HEK293 (cell line): ENCODE measurements at regions not wholly inside any gene's neighbourhood (a gene's known extent, or its start where the extent isn't known, plus 50 kb on each side); places are given as distances from the start of the nearest gene placed in this dataset.

ENCODE experiments used
- CTCF ChIA-PET: fragments of 350-600 bp; formaldehyde crosslinking; extraction: SDS; loops from one replicate; lab custom pipeline; 2021; ENCODE audit warnings: antibody characterized with exemption; lab: Yijun Ruan, JAX
- POLR2A ChIA-PET: fragments of 300-600 bp; formaldehyde crosslinking; extraction: SDS; loops from one replicate; lab custom pipeline; 2020; ENCODE audit warnings: antibody characterized with exemption, inconsistent platforms; lab: Yijun Ruan, JAX
- H3K27ac ChIP-seq: fragments of 200-500 bp; sonication (Bioruptor generic); 2 replicates; pipeline ENCODE4 v1.5.1; 2014; ENCODE audit warnings: low read depth, low read length, control low read depth, inconsistent platforms; ENCODE audit errors: extremely low read depth
- H3K36me3 ChIP-seq, 2 experiments: fragments of 200-500 bp in 1 of 2; sonication (Bioruptor generic) in 1 of 2; 1 replicate in 1 of 2; 2 replicates in 1 of 2; pipeline ENCODE4 v1.5.1; 2014 to 2017; ENCODE audit warnings: inconsistent platforms in 2 of 2, low read length in 2 of 2; ENCODE audit not compliant: control insufficient read depth in 2 of 2, insufficient read depth in 1 of 2
- H3K4me1 ChIP-seq: fragments of 200-500 bp; sonication (Bioruptor generic); 2 replicates; pipeline ENCODE4 v1.5.1; 2014; ENCODE audit warnings: mild to moderate bottlenecking, low read length, inconsistent platforms; ENCODE audit not compliant: control insufficient read depth, insufficient read depth
- H3K4me3 ChIP-seq: 2 replicates; pipeline ENCODE4 v1.5.1; 2011; ENCODE audit warnings: low read depth, mild to moderate bottlenecking, control low read depth, low read length, moderate library complexity
- H3K9me3 ChIP-seq: fragments of 200-500 bp; sonication (Bioruptor generic); 2 replicates; pipeline ENCODE4 v1.5.1; 2014; ENCODE audit warnings: low read depth, low read length, inconsistent platforms; ENCODE audit not compliant: control insufficient read depth, insufficient read depth
- GFI1B ChIP-seq: fragments of 450-650 bp; formaldehyde crosslinking; IDR thresholded peaks from 2 replicates; pipeline ENCODE4 v1.5.1; 2016; ENCODE audit warnings: missing biosample characterization, missing genetic modification characterization
- KLF10 ChIP-seq: fragments of 450-650 bp; IDR thresholded peaks from 2 replicates; pipeline ENCODE4 v1.5.1; 2018; ENCODE audit warnings: missing biosample characterization, mild to moderate bottlenecking, missing genetic modification characterization
- KLF8 ChIP-seq: fragments of 450-650 bp; formaldehyde crosslinking; IDR thresholded peaks from 2 replicates; pipeline ENCODE4 v1.5.1; 2016; ENCODE audit warnings: missing biosample characterization, missing genetic modification characterization
- SCRT2 ChIP-seq: fragments of 450-650 bp; formaldehyde crosslinking; IDR thresholded peaks from 2 replicates; pipeline ENCODE4 v1.5.1; 2016; ENCODE audit warnings: missing biosample characterization, missing genetic modification characterization
- ZEB2 ChIP-seq: fragments of 450-650 bp; formaldehyde crosslinking; IDR thresholded peaks from 2 replicates; pipeline ENCODE4 v1.5.1; 2016; ENCODE audit warnings: missing biosample characterization, missing genetic modification characterization
- ZNF121 ChIP-seq: fragments of 450-650 bp; formaldehyde crosslinking; IDR thresholded peaks from 2 replicates; pipeline ENCODE4 v1.5.1; 2016; ENCODE audit warnings: missing biosample characterization, missing genetic modification characterization
- ZNF175 ChIP-seq: fragments of 450-650 bp; formaldehyde crosslinking; IDR thresholded peaks from 2 replicates; pipeline ENCODE4 v1.5.1; 2016; ENCODE audit warnings: missing biosample characterization, missing genetic modification characterization
- ZNF202 ChIP-seq: fragments of 450-650 bp; formaldehyde crosslinking; IDR thresholded peaks from 2 replicates; pipeline ENCODE4 v1.5.1; 2016; ENCODE audit warnings: missing biosample characterization, missing genetic modification characterization, borderline replicate concordance
- ZNF324 ChIP-seq: fragments of 450-650 bp; formaldehyde crosslinking; IDR thresholded peaks from 2 replicates; pipeline ENCODE4 v1.5.1; 2016; ENCODE audit warnings: missing biosample characterization, missing genetic modification characterization
- ZNF350 ChIP-seq: fragments of 450-650 bp; formaldehyde crosslinking; IDR thresholded peaks from 2 replicates; pipeline ENCODE4 v1.5.0; 2017; ENCODE audit warnings: missing biosample characterization, mild to moderate bottlenecking, missing genetic modification characterization
- ZNF366 ChIP-seq: fragments of 450-650 bp; formaldehyde crosslinking; conservative IDR thresholded peaks from 2 replicates; pipeline ENCODE4 v1.5.1; 2016; ENCODE audit warnings: missing biosample characterization, missing genetic modification characterization
- ZNF404 ChIP-seq: fragments of 450-650 bp; formaldehyde crosslinking; IDR thresholded peaks from 2 replicates; pipeline ENCODE4 v1.5.1; 2017; ENCODE audit warnings: missing biosample characterization, missing genetic modification characterization
- ZNF510 ChIP-seq: fragments of 450-650 bp; formaldehyde crosslinking; IDR thresholded peaks from 2 replicates; pipeline ENCODE4 v1.5.1; 2018; ENCODE audit warnings: mild to moderate bottlenecking, missing genetic modification characterization, missing biosample characterization; ENCODE audit not compliant: insufficient replicate concordance
- ZNF600 ChIP-seq: fragments of 450-650 bp; formaldehyde crosslinking; IDR thresholded peaks from 2 replicates; pipeline ENCODE4 v1.5.1; 2016; ENCODE audit warnings: missing biosample characterization, missing genetic modification characterization
- ZNF624 ChIP-seq: fragments of 450-650 bp; formaldehyde crosslinking; IDR thresholded peaks from 2 replicates; pipeline ENCODE4 v1.5.1; 2017; ENCODE audit warnings: missing biosample characterization, missing genetic modification characterization
- ZNF670 ChIP-seq: fragments of 450-650 bp; formaldehyde crosslinking; IDR thresholded peaks from 2 replicates; pipeline ENCODE4 v1.5.1; 2016; ENCODE audit warnings: missing biosample characterization, missing genetic modification characterization, low read depth
- ZNF701 ChIP-seq: fragments of 450-650 bp; formaldehyde crosslinking; IDR thresholded peaks from 2 replicates; pipeline ENCODE4 v1.5.1; 2016; ENCODE audit warnings: missing biosample characterization, missing genetic modification characterization
- ZNF747 ChIP-seq: fragments of 450-650 bp; formaldehyde crosslinking; IDR thresholded peaks from 2 replicates; pipeline ENCODE4 v1.5.1; 2016; ENCODE audit warnings: missing biosample characterization, missing genetic modification characterization
- ZNF791 ChIP-seq: fragments of 450-650 bp; formaldehyde crosslinking; IDR thresholded peaks from 2 replicates; pipeline ENCODE4 v1.5.1; 2016; ENCODE audit warnings: missing biosample characterization, missing genetic modification characterization
- ZSCAN30 ChIP-seq: fragments of 450-650 bp; IDR thresholded peaks from 2 replicates; pipeline ENCODE4 v1.5.1; 2018; ENCODE audit warnings: missing biosample characterization, mild to moderate bottlenecking, missing genetic modification characterization, moderate library complexity
- TF ChIP-seq, protein P1 (sequence below): fragments of 450-650 bp; IDR thresholded peaks from 2 replicates; pipeline ENCODE4 v1.5.1; 2018; ENCODE audit warnings: missing biosample characterization, missing genetic modification characterization
- TF ChIP-seq, protein P2 (sequence below): fragments of 450-650 bp; formaldehyde crosslinking; IDR thresholded peaks from 2 replicates; pipeline ENCODE4 v1.5.1; 2016; ENCODE audit warnings: missing biosample characterization, missing genetic modification characterization
- TF ChIP-seq, protein P3 (sequence below): fragments of 450-650 bp; formaldehyde crosslinking; IDR thresholded peaks from 2 replicates; pipeline ENCODE4 v1.5.1; 2016; ENCODE audit warnings: missing biosample characterization, missing genetic modification characterization

DNA sequence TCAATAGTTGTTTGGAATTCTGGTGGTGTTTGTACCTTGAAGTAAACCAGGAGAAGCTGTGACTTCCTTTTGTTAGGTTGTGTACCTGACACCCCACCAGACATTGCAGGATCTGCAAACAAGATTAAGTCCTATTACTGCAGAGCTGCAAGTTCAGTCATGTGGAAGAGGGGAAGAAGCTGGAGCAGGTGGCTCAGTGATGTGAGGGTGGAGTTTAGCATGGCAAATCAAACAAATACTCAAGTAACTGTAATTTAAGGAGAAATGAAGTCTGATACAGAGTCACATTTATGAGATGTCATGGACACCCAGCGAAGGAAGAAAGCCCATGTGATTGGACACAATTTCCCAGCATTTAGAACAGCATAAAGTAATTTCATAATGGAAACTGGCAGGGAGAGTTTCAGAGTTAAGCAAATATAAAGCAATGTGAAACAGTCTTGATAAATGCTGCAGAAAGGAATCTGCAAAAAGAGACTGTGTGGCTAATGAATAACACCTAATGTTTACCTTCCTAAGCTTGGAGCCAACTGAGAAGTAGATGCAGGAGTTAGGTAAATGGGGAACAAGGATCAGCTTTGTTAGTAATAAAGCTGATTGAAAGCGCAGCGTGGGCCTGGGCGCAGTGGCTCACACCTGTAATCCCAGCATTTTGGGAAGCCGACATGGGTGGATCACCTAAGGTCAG, 249.1 kb downstream of the GBA3 start:
- H3K9me3 ChIP-seq, result no peaks in the 10 kb centered on the region
- no peaks in the 10 kb centered on the region for H3K36me3 ChIP-seq
- no peak overlapping the region for H3K27ac ChIP-seq
- ChIA-PET POLR2A (no interaction called here), CTCF (interaction anchor here (0.5 kb wide), 1 partner anchor 336 kb away, joined by 3 read pairs; no protein-coding TSS in a partner anchor)
- H3K4me1 ChIP-seq, result no peaks in the 10 kb centered on the region
- H3K4me3 ChIP-seq, result no peak overlapping the region
- no peak for TF ChIP-seq ZNF404 (tag by site-specific recombination)
- no peak for TF ChIP-seq KLF8 (tag by site-specific recombination)
- no peak for TF ChIP-seq KLF10
- TF ChIP-seq ZNF366, result no peak
- no peak for TF ChIP-seq ZNF701 (tag by site-specific recombination)

DNA sequence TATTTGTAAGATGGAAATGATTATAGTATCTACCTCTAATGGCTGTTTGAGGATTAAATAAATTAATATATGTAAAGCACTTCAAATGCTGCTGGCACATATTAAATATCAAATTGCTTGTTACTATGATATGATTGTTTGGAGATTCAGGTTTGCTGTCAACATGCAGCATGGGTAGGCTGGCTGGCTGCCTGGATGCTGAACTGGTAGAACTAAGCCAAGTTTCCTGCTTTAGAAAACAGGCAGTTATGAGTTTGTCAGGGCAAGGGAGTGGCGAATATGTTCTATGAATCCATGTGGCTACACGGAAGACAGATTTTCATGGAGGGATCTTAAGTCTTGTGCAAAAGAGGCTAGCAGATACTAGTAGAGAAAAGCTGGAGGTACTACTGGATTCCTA, 239.6 kb downstream of the GBA3 start:
- no peak for TF ChIP-seq ZNF791
- no peak for TF ChIP-seq ZEB2 (tag by site-specific recombination)
- no peak for TF ChIP-seq ZNF600 (tag by site-specific recombination)
- no peak for TF ChIP-seq ZNF202
- TF ChIP-seq ZNF747 (tag by site-specific recombination), result no peak
- TF ChIP-seq, protein P1, sequence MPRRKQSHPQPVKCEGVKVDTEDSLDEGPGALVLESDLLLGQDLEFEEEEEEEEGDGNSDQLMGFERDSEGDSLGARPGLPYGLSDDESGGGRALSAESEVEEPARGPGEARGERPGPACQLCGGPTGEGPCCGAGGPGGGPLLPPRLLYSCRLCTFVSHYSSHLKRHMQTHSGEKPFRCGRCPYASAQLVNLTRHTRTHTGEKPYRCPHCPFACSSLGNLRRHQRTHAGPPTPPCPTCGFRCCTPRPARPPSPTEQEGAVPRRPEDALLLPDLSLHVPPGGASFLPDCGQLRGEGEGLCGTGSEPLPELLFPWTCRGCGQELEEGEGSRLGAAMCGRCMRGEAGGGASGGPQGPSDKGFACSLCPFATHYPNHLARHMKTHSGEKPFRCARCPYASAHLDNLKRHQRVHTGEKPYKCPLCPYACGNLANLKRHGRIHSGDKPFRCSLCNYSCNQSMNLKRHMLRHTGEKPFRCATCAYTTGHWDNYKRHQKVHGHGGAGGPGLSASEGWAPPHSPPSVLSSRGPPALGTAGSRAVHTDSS, result no peak
- Histone ChIP-seq H3K4me3 (no peak overlapping the region), H3K9me3 (no peaks in the 10 kb centered on the region), H3K36me3 (no peaks in the 10 kb centered on the region), H3K27ac (no peak overlapping the region), H3K4me1 (no peaks in the 10 kb centered on the region)
- POLR2A ChIA-PET, result no interaction called here
- CTCF ChIA-PET, result no interaction called here

DNA sequence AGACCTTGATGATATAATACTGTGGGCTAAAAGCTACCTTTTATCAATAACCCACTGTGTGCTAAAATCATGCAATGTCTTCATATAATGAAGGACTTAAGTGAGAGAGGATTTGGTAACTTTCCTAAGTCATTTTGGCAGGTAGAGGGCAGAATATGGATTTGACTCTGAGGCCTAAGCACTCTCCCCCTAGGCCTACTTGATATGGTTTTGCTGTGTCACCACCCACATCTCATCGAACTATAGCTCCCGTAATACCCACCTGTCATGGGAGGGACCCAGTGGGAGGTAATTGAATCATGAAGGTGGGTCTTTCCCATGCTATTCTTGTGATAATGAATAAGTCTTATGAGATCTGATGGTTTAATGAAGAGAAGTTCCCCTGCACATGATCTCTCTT, 229.7 kb downstream of the GBA3 start:
- Histone ChIP-seq H3K4me1 (no peaks in the 10 kb centered on the region), H3K4me3 (no peak overlapping the region), H3K9me3 (no peaks in the 10 kb centered on the region), H3K36me3 (no peaks in the 10 kb centered on the region), H3K27ac (no peak overlapping the region)
- CTCF ChIA-PET, result no interaction called here
- POLR2A ChIA-PET, result no interaction called here
- TF ChIP-seq ZNF175 (tag by site-specific recombination), result no peak
- TF ChIP-seq ZNF121, result no peak

DNA sequence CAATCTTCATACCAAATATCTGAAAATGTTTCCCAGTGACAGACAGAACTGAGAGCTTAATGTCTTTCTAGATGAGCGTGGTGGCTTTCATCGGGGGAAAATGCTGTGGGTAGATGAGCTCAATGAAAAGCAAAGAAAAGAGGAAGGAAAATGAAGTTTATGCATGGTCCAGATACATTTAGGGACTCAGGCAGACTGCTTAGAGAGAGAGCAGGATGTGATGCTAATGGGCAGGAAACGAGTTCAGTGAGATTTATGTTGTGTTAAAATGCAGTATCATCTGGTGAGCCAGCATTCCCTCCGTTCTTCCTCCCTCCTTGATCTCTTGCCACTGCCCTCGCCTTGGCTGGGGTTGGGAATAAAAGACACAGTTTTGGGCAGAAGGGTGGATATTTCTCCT, 229.2 kb downstream of the GBA3 start:
- Histone ChIP-seq H3K27ac (no peak overlapping the region), H3K36me3 (no peaks in the 10 kb centered on the region), H3K9me3 (no peaks in the 10 kb centered on the region), H3K4me3 (no peak overlapping the region), H3K4me1 (no peaks in the 10 kb centered on the region)
- ChIA-PET POLR2A (no interaction called here), CTCF (no interaction called here)
- no peak for TF ChIP-seq ZNF624 (tag by site-specific recombination)
- no peak for TF ChIP-seq ZNF510
- TF ChIP-seq, protein P2, sequence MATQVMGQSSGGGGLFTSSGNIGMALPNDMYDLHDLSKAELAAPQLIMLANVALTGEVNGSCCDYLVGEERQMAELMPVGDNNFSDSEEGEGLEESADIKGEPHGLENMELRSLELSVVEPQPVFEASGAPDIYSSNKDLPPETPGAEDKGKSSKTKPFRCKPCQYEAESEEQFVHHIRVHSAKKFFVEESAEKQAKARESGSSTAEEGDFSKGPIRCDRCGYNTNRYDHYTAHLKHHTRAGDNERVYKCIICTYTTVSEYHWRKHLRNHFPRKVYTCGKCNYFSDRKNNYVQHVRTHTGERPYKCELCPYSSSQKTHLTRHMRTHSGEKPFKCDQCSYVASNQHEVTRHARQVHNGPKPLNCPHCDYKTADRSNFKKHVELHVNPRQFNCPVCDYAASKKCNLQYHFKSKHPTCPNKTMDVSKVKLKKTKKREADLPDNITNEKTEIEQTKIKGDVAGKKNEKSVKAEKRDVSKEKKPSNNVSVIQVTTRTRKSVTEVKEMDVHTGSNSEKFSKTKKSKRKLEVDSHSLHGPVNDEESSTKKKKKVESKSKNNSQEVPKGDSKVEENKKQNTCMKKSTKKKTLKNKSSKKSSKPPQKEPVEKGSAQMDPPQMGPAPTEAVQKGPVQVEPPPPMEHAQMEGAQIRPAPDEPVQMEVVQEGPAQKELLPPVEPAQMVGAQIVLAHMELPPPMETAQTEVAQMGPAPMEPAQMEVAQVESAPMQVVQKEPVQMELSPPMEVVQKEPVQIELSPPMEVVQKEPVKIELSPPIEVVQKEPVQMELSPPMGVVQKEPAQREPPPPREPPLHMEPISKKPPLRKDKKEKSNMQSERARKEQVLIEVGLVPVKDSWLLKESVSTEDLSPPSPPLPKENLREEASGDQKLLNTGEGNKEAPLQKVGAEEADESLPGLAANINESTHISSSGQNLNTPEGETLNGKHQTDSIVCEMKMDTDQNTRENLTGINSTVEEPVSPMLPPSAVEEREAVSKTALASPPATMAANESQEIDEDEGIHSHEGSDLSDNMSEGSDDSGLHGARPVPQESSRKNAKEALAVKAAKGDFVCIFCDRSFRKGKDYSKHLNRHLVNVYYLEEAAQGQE, result no peak
- TF ChIP-seq ZNF670 (tag by site-specific recombination), result no peak
- TF ChIP-seq SCRT2 (tag by site-specific recombination), result no peak
- TF ChIP-seq ZNF324 (tag by site-specific recombination), result no peak
- no peak for TF ChIP-seq ZSCAN30
- TF ChIP-seq ZNF350 (tag by site-specific recombination), result no peak
- TF ChIP-seq, protein P3, sequence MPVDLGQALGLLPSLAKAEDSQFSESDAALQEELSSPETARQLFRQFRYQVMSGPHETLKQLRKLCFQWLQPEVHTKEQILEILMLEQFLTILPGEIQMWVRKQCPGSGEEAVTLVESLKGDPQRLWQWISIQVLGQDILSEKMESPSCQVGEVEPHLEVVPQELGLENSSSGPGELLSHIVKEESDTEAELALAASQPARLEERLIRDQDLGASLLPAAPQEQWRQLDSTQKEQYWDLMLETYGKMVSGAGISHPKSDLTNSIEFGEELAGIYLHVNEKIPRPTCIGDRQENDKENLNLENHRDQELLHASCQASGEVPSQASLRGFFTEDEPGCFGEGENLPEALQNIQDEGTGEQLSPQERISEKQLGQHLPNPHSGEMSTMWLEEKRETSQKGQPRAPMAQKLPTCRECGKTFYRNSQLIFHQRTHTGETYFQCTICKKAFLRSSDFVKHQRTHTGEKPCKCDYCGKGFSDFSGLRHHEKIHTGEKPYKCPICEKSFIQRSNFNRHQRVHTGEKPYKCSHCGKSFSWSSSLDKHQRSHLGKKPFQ (tag by site-specific recombination), result no peak
- no peak for TF ChIP-seq GFI1B (tag by site-specific recombination)
